ENCODE measurements at regions not wholly inside any gene's neighbourhood (a gene's known extent, or its start where the extent isn't known, plus 50 kb on each side); places are given as distances from the start of the nearest gene placed in this dataset.
"Not testable (repeated sequence)": the region's sequence is repeated elsewhere in the genome, so short reads cannot be mapped to it uniquely, and the experiment has no call there.

DNA sequence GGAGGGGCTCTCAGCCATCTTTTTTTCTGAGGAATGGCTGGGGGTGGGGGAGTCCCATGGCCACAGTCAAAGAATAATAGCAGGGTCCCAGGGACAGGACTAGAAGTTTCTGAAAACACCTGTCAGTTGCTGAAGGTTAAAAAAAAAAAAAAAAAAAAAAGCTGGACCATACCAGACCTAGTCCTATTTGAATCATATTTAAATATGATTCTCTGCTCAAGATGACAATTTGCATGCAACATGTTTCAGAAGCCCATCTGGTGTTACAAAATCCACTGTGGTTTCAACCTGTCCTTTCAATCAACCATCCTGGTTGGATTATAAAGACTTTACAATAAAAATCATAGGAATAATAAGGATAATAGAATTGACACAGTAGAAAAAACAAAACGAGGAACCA is 153.7 kb downstream of the TENT5C start:
- no CpG with 5 or more reads among the region's 1 CpG for WGBS (ENCODE audit: extremely low coverage, insufficient coverage, insufficient read length)
- Histone ChIP-seq H2AK5ac (ENCODE audit: low read length) (no peak overlapping the region), H3K14ac (ENCODE audit: low read length) (no peak overlapping the region), H3K27ac (ENCODE audit: low read depth, low read length) (no peak overlapping the region), H4K91ac (ENCODE audit: low read depth, low read length) (no peak overlapping the region), H2AFZ (ENCODE audit: insufficient read depth, low read length, poor library complexity) (no peak overlapping the region), H4K12ac (ENCODE audit: low read depth, low read length) (no peak overlapping the region), H3K36me3 (ENCODE audit: control insufficient read depth in 1 of 2, insufficient read depth in 2 of 2, low read length in 2 of 2) (no peaks in the 10 kb centered on the region), H4K8ac (ENCODE audit: low read depth, low read length) (no peak overlapping the region), H2BK12ac (ENCODE audit: low read length) (no peak overlapping the region), H3K79me1 (ENCODE audit: low read length) (no peaks in the 10 kb centered on the region), H3K4me1 (ENCODE audit: control insufficient read depth in 1 of 2, insufficient read depth in 2 of 2, low read length in 2 of 2) (peaks cover 3 to 4% of the 10 kb centered on the region in 2 experiments), H3K23ac (ENCODE audit: low read length) (no peak overlapping the region), H3K4me3 (ENCODE audit: low read depth, low read length) (no peak overlapping the region), H3K18ac (ENCODE audit: low read length) (no peak overlapping the region), H3K9ac (ENCODE audit: low read length) (no peak overlapping the region), H3K79me2 (ENCODE audit: control insufficient read depth, insufficient read depth, low read length, poor library complexity) (no peaks in the 10 kb centered on the region), H2BK5ac (ENCODE audit: low read depth, low read length, poor library complexity) (no peak overlapping the region), H3K9me3 (ENCODE audit: insufficient read depth, low read depth, low read length) (no peaks in the 10 kb centered on the region), H3K4ac (ENCODE audit: low read depth, low read length) (no peak overlapping the region), H3K27me3 (ENCODE audit: insufficient read depth, low read length) (no peaks in the 10 kb centered on the region), H2BK120ac (ENCODE audit: insufficient read depth, low read length, poor library complexity) (no peak overlapping the region), H3K4me2 (ENCODE audit: low read length) (no peak overlapping the region)
- no peak for DNase-seq

DNA sequence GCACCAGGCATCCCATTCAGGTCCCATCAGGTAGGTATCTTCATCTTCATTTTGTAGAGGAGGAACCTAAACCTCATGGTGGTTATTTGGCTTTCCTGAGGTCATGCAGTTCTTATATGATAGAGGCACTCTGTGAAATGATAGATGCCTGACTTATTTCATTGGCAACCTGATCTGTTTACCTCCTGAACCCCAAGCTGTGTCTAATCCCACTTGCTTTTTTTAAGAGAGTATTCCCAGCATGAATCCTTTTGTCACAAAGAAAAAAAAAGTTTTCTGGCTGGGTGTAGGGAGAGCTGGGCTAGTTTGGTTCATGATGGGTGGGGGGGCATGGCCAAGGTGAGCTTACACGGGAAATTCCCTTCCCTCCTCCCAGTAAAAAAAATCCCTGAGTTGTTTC is 154.2 kb downstream of the TENT5C start:
- no peak overlapping the region for H2BK5ac ChIP-seq (ENCODE audit: low read depth, low read length, poor library complexity)
- no peak overlapping the region for H2BK12ac ChIP-seq (ENCODE audit: low read length)
- H3K79me2 ChIP-seq (ENCODE audit: control insufficient read depth, insufficient read depth, low read length, poor library complexity): no peaks in the 10 kb centered on the region
- H3K23ac ChIP-seq (ENCODE audit: low read length): no peak overlapping the region
- H3K4me3 ChIP-seq (ENCODE audit: low read depth, low read length): no peak overlapping the region
- H3K27me3 ChIP-seq (ENCODE audit: insufficient read depth, low read length): no peaks in the 10 kb centered on the region
- no peaks in the 10 kb centered on the region for H3K9me3 ChIP-seq (ENCODE audit: insufficient read depth, low read depth, low read length)
- no peaks in the 10 kb centered on the region for H3K79me1 ChIP-seq (ENCODE audit: low read length)
- no peak overlapping the region for H3K9ac ChIP-seq (ENCODE audit: low read length)
- H2AFZ ChIP-seq (ENCODE audit: insufficient read depth, low read length, poor library complexity): no peak overlapping the region
- H3K4me2 ChIP-seq (ENCODE audit: low read length): no peak overlapping the region
- no peak overlapping the region for H3K14ac ChIP-seq (ENCODE audit: low read length)
- H3K27ac ChIP-seq (ENCODE audit: low read depth, low read length): no peak overlapping the region
- no peak overlapping the region for H2AK5ac ChIP-seq (ENCODE audit: low read length)
- no peak overlapping the region for H4K12ac ChIP-seq (ENCODE audit: low read depth, low read length)
- H3K18ac ChIP-seq (ENCODE audit: low read length): no peak overlapping the region
- no peak for DNase-seq
- WGBS (ENCODE audit: extremely low coverage, insufficient coverage, insufficient read length): no CpG with 5 or more reads among the region's 1 CpG
- no peak overlapping the region for H4K91ac ChIP-seq (ENCODE audit: low read depth, low read length)
- no peak overlapping the region for H3K4ac ChIP-seq (ENCODE audit: low read depth, low read length)
- H3K36me3 ChIP-seq (ENCODE audit: control insufficient read depth in 1 of 2, insufficient read depth in 2 of 2, low read length in 2 of 2): no peaks in the 10 kb centered on the region
- no peak overlapping the region for H4K8ac ChIP-seq (ENCODE audit: low read depth, low read length)
- H3K4me1 ChIP-seq (ENCODE audit: control insufficient read depth in 1 of 2, insufficient read depth in 2 of 2, low read length in 2 of 2): peaks cover 3 to 4% of the 10 kb centered on the region in 2 experiments
- no peak overlapping the region for H2BK120ac ChIP-seq (ENCODE audit: insufficient read depth, low read length, poor library complexity)

DNA sequence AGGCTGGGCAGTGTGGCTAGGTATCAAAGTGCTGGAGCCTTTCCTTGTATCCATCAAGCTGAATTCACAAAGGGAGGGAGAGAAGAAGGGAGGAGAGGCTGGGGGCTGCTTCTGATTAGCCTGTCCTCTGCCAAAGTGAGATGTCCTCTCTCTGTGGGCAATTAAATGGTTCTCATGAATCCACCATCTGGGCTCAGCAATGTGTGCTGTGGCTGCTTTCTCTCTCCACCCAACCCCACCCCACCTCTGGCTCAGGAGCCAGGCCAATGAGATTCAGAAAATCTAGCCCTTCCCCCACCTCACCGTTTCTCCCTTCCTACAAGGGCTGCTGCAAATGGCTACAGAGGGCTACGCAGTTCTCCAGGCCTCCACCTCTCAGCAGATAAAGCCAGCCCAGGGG is 154.6 kb downstream of the TENT5C start:
- Histone ChIP-seq H3K9ac (ENCODE audit: low read length) (no peak overlapping the region), H3K9me3 (ENCODE audit: insufficient read depth, low read depth, low read length) (no peaks in the 10 kb centered on the region), H3K27me3 (ENCODE audit: insufficient read depth, low read length) (no peaks in the 10 kb centered on the region), H3K79me2 (ENCODE audit: control insufficient read depth, insufficient read depth, low read length, poor library complexity) (no peaks in the 10 kb centered on the region), H3K4me2 (ENCODE audit: low read length) (no peak overlapping the region), H3K4me3 (ENCODE audit: low read depth, low read length) (no peak overlapping the region), H3K36me3 (ENCODE audit: control insufficient read depth in 1 of 2, insufficient read depth in 2 of 2, low read length in 2 of 2) (no peaks in the 10 kb centered on the region), H3K18ac (ENCODE audit: low read length) (no peak overlapping the region), H3K4me1 (ENCODE audit: control insufficient read depth in 1 of 2, insufficient read depth in 2 of 2, low read length in 2 of 2) (peaks cover 3 to 4% of the 10 kb centered on the region in 2 experiments), H4K8ac (ENCODE audit: low read depth, low read length) (no peak overlapping the region), H2AFZ (ENCODE audit: insufficient read depth, low read length, poor library complexity) (no peak overlapping the region), H3K79me1 (ENCODE audit: low read length) (no peaks in the 10 kb centered on the region), H2BK120ac (ENCODE audit: insufficient read depth, low read length, poor library complexity) (no peak overlapping the region), H3K23ac (ENCODE audit: low read length) (no peak overlapping the region), H3K14ac (ENCODE audit: low read length) (no peak overlapping the region), H3K4ac (ENCODE audit: low read depth, low read length) (no peak overlapping the region), H2AK5ac (ENCODE audit: low read length) (no peak overlapping the region), H2BK12ac (ENCODE audit: low read length) (no peak overlapping the region), H2BK5ac (ENCODE audit: low read depth, low read length, poor library complexity) (no peak overlapping the region), H4K12ac (ENCODE audit: low read depth, low read length) (no peak overlapping the region), H3K27ac (ENCODE audit: low read depth, low read length) (no peak overlapping the region), H4K91ac (ENCODE audit: low read depth, low read length) (no peak overlapping the region)
- WGBS (ENCODE audit: extremely low coverage, insufficient coverage, insufficient read length): no CpG with 5 or more reads among the region's 2 CpGs
- DNase-seq: no peak

DNA sequence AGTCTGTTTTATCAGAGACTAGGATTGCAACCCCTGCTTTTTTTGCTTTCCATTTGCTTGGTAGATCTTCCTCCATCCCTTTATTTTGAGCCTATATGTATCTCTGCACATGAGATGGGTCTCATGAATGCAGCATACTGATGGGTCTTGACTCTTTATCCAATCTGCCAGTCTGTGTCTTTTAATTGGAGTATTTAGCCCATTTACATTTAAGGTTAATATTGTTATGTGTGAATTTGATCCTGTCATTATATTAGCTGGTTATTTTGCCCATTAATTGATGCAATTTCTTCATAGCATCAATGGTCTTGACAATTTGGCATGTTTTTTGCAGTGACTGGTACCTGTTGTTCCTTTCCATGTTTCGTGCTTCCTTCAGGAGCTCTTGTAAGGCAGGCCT is 161.7 kb downstream of the GDAP2 start:
- not testable (repeated sequence) for H3K14ac ChIP-seq (ENCODE audit: low read length); H3K4ac ChIP-seq (ENCODE audit: low read depth, low read length); H3K4me1 ChIP-seq (ENCODE audit: control insufficient read depth in 1 of 2, insufficient read depth in 2 of 2, low read length in 2 of 2); H4K8ac ChIP-seq (ENCODE audit: low read depth, low read length); H3K9me3 ChIP-seq (ENCODE audit: insufficient read depth, low read depth, low read length); H3K4me3 ChIP-seq (ENCODE audit: low read depth, low read length); H3K18ac ChIP-seq (ENCODE audit: low read length); H2BK5ac ChIP-seq (ENCODE audit: low read depth, low read length, poor library complexity); H2AK5ac ChIP-seq (ENCODE audit: low read length); H3K36me3 ChIP-seq (ENCODE audit: control insufficient read depth in 1 of 2, insufficient read depth in 2 of 2, low read length in 2 of 2); H3K79me1 ChIP-seq (ENCODE audit: low read length); H3K79me2 ChIP-seq (ENCODE audit: control insufficient read depth, insufficient read depth, low read length, poor library complexity); H3K27ac ChIP-seq (ENCODE audit: low read depth, low read length); H4K91ac ChIP-seq (ENCODE audit: low read depth, low read length); H3K27me3 ChIP-seq (ENCODE audit: insufficient read depth, low read length); H2BK120ac ChIP-seq (ENCODE audit: insufficient read depth, low read length, poor library complexity); H2BK12ac ChIP-seq (ENCODE audit: low read length); H2AFZ ChIP-seq (ENCODE audit: insufficient read depth, low read length, poor library complexity); H3K23ac ChIP-seq (ENCODE audit: low read length); H3K4me2 ChIP-seq (ENCODE audit: low read length); H4K12ac ChIP-seq (ENCODE audit: low read depth, low read length); H3K9ac ChIP-seq (ENCODE audit: low read length); DNase-seq
- WGBS (ENCODE audit: extremely low coverage, insufficient coverage, insufficient read length): no CpG with 5 or more reads among the region's 1 CpG
